ENCODE measurements at regions not wholly inside any gene's neighbourhood (a gene's known extent, or its start where the extent isn't known, plus 50 kb on each side); places are given as distances from the start of the nearest gene placed in this dataset.

- TF ChIP-seq ZBTB40 (IDR thresholded peaks at IDR 0.05) (no peak), ZBTB40 (CRISPR knock-in tag; IDR thresholded peaks at IDR 0.05) (no peak), SMC3 (conservative IDR thresholded peaks at IDR 0.05; ENCODE audit: insufficient read depth, low read depth, low read length) (no peak), ETS1 (conservative IDR thresholded peaks at IDR 0.05; ENCODE audit: control insufficient read depth, low read depth, low read length) (no peak), CTCF (IDR thresholded peaks at IDR 0.05 in 2 of 3, conservative IDR thresholded peaks at IDR 0.05 in 1 of 3; ENCODE audit: insufficient read depth in 2 of 3, low read depth in 1 of 3, low read length in 3 of 3) (no peak), TEAD2 (tag; IDR thresholded peaks at IDR 0.05) (no peak), CREM (IDR thresholded peaks at IDR 0.05; ENCODE audit: low read depth) (no peak)
Observed at GRCh38 chr4:141913928-141914327, 277.5 kb downstream of the IL15 start.

Data from K562 (cell line).